Colonic mucosa (tissue), 4 donors: ENCODE measurements at regions not wholly inside any gene's neighbourhood (a gene's known extent, or its start where the extent isn't known, plus 50 kb on each side); places are given as distances from the start of the nearest gene placed in this dataset.

ENCODE experiments used
- DNase-seq: peaks from one replicate; pipeline ENCODE4 v3.0.0-alpha.2; 2020
- H3K27ac ChIP-seq: fragments of 200-600 bp; one replicate; pipeline ENCODE4 v1.8.0; 2021
- H3K27me3 ChIP-seq: fragments of 200-600 bp; one replicate; pipeline ENCODE4 v1.8.0; 2021
- H3K36me3 ChIP-seq: fragments of 200-600 bp; one replicate; pipeline ENCODE4 v1.8.0; 2021
- H3K4me1 ChIP-seq: fragments of 200-600 bp; one replicate; pipeline ENCODE4 v1.8.0; 2021; ENCODE audit warnings: mild to moderate bottlenecking
- H3K4me3 ChIP-seq: fragments of 200-600 bp; one replicate; pipeline ENCODE4 v1.8.0; 2021
- H3K9ac ChIP-seq, 2 donors: one replicate each; pipeline ENCODE4 v1.7.0; 2013; ENCODE audit warnings: control low read depth in 2 of 2, low read depth in 2 of 2, low read length in 2 of 2
- H3K9me3 ChIP-seq: fragments of 200-600 bp; one replicate; pipeline ENCODE4 v1.8.0; 2021
- CTCF ChIP-seq: fragments of 200-600 bp; IDR thresholded peaks from one replicate; pipeline ENCODE4 v1.8.0; 2022; ENCODE audit warnings: antibody characterized with exemption, mild to moderate bottlenecking
- intact Hi-C: fragments of 100-400 bp; cut with DNase I; formaldehyde crosslinking; loops from one replicate; pipeline ENCODE4 v1.14.1; 2022
- donor health status: healthy.
- donor health status: DM: no; HTN: no; CAD: no.
- donor health status: DM: no; HTN: no; CAD: no.

- Histone ChIP-seq H3K36me3 (no peaks in the 10 kb centered on the region), H3K27ac (no peak overlapping the region), H3K4me1 (no peaks in the 10 kb centered on the region), H3K27me3 (no peaks in the 10 kb centered on the region), H3K9me3 (no peaks in the 10 kb centered on the region), H3K4me3 (no peak overlapping the region), H3K9ac (no peak overlapping the region)
- intact Hi-C loops = no loop called here
- DNase-seq = no peak
- no peak for TF ChIP-seq CTCF
These were observed 382.4 kb downstream of the TRAM1L1 start for GRCh38 chr4:116702949-116703348.

GRCh38 chr4:116688536-116688935 is 396.8 kb downstream of the TRAM1L1 start:
- Histone ChIP-seq H3K27me3 (no peaks in the 10 kb centered on the region), H3K4me1 (no peaks in the 10 kb centered on the region), H3K9me3 (no peaks in the 10 kb centered on the region), H3K36me3 (no peaks in the 10 kb centered on the region), H3K4me3 (no peak overlapping the region), H3K9ac (no peak overlapping the region), H3K27ac (no peak overlapping the region)
- no peak for TF ChIP-seq CTCF
- DNase-seq = no peak
- intact Hi-C loops = no loop called here

- TF ChIP-seq CTCF = no peak
- intact Hi-C loops = no loop called here
These were observed 417.2 kb downstream of the TRAM1L1 start for GRCh38 chr4:116668190-116668589.

GRCh38 chr4:116665716-116666115 is 419.7 kb downstream of the TRAM1L1 start:
- intact Hi-C loops = no loop called here
- Histone ChIP-seq H3K27me3 (no peaks in the 10 kb centered on the region), H3K9ac (no peak overlapping the region), H3K4me1 (no peaks in the 10 kb centered on the region), H3K27ac (no peak overlapping the region), H3K36me3 (no peaks in the 10 kb centered on the region), H3K9me3 (no peaks in the 10 kb centered on the region), H3K4me3 (no peak overlapping the region)
- TF ChIP-seq CTCF = no peak
- DNase-seq = no peak

More at GRCh38 chr4:116668190-116668589, 417.2 kb downstream of the TRAM1L1 start:
- Histone ChIP-seq H3K36me3 (no peaks in the 10 kb centered on the region), H3K27ac (no peak overlapping the region), H3K9me3 (no peaks in the 10 kb centered on the region), H3K27me3 (no peaks in the 10 kb centered on the region), H3K4me3 (no peak overlapping the region), H3K4me1 (no peaks in the 10 kb centered on the region), H3K9ac (no peak overlapping the region)
- DNase-seq = no peak

GRCh38 chr4:116664198-116664597 is 421.2 kb downstream of the TRAM1L1 start:
- no peak for DNase-seq
- Histone ChIP-seq H3K4me1 (no peaks in the 10 kb centered on the region), H3K4me3 (no peak overlapping the region), H3K27me3 (no peaks in the 10 kb centered on the region), H3K27ac (no peak overlapping the region), H3K9ac (no peak overlapping the region), H3K9me3 (no peaks in the 10 kb centered on the region), H3K36me3 (no peaks in the 10 kb centered on the region)
- TF ChIP-seq CTCF = no peak
- intact Hi-C loops = no loop called here
